Stimulated activated CD4-positive, alpha-beta T cell treated with anti-CD3 and anti-CD28 coated beads, Interleukin-15, amount 100 ng/mL, for 1 hour (primary cell): ENCODE measurements at regions not wholly inside any gene's neighbourhood (a gene's known extent, or its start where the extent isn't known, plus 50 kb on each side); places are given as distances from the start of the nearest gene placed in this dataset.

Source experiments
- DNase-seq, 2 donors: peaks; one replicate each; pipeline ENCODE4 v3.0.0-alpha.2; 2020; ENCODE audit warnings: low read depth in 1 of 2, low spot score in 1 of 2

DNA sequence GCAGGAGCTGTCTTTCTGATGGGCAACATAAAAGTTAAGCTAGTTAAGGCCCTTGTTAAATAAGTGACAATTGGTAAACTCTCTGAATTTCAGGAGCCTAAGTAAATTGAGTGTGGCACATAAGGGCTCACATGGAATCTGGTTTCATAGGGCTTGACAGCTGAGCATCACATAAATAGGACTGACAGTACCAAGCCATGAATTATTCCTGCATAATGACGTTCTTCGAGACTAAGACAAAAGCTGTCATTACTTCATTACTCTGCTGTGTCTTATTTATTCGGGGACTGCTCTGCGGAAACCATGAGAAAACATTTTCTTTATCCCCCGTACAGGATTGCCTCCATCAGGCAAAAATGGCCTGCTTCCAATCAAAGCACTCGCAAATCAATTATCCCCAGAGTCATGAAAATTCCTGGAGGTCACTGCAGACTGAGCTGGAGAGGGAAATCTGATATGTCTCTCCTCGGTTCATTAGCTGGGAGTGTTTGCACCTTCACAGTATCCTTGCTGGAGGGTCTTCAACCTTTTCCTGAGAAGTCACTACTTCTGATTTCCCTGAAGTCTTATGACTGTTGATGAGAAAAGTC is 311.4 kb downstream of the CDH26 start:
- DNase-seq = no peak

GRCh38 chr20:60270341-60270740 is 312.1 kb downstream of the CDH26 start:
- DNase-seq = no peak

- no peak for DNase-seq
These were observed 313.4 kb downstream of the CDH26 start for GRCh38 chr20:60271597-60271996.

DNA sequence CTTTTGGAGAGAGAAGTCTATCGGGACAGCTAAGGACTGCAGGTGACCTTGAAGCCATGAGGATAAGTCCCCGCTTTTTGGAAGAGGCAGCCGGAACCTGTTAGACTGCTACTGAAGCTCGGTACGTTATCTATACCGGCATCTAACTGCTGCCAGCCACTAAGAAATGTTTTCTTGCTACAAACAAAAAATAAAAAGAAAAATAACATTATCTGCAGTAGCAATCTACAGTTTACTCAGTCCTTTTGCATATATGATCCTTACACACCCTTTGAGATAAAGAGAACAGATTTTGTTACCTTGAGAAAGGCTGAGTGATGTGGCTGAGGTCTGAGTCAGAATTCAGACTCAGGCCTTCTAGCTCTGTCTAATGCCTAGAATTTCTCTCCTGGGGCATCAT is 314.6 kb downstream of the CDH26 start:
- no peak for DNase-seq

GRCh38 chr20:60274717-60275116 is 316.5 kb downstream of the CDH26 start:
- no peak for DNase-seq

DNA sequence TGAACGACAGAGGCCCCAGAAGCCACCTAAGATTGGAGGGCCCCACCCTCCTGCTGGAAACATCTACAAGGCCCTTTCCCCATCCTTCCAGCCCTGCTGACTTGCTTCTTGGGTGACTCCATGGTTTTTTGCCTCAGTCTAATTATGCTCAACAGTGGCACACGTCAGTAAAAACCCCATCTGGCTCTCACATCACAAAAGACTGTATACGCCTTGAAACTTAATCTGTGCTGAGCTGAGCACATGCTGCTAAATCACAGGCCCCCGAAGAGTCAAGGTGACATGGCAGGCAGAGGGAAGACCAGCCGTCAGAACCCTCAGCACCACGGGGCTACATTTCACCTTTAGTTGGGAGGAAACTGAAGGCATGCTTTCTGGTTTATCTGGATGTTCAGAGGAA is 323.1 kb downstream of the CDH26 start:
- no peak for DNase-seq

DNA sequence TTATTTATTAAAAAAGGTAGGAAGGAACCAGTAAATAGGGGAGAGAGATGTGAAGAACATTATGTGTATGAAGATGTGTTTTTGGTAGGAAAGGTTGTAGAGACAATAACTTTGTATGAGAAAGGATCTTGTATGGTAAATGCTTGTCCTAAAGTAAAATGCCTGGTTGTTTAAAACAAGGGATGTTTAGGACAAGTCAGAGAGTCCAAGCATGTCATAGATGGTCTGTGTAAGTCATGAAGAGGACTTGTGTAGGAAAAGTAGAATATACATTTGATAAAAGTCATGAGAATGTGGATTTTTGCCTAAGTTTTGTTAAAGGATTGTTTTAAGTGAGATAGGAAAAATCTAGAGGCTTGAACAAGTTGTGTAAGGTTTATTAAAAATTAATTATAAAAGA is 325.1 kb downstream of the CDH26 start:
- DNase-seq = no peak

DNA sequence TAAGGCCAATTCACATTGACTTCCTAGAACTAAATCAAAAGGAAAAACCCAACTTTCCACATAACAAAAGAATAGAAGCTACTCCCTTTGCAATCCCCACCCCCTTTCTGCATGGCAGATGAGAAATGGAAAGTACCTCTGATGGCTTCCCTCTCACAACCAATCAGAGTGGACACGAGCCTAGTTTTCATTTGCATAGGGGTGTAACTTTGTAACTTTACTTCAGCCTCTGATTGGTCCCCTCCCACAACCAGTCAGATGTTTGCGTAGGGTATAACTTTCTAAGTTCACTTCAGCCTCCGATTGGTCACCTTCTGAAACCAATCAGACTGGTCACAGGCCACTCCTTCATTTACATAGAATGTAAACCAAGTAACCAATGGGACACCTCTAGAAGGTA is 328.5 kb downstream of the CDH26 start:
- no peak for DNase-seq

DNA sequence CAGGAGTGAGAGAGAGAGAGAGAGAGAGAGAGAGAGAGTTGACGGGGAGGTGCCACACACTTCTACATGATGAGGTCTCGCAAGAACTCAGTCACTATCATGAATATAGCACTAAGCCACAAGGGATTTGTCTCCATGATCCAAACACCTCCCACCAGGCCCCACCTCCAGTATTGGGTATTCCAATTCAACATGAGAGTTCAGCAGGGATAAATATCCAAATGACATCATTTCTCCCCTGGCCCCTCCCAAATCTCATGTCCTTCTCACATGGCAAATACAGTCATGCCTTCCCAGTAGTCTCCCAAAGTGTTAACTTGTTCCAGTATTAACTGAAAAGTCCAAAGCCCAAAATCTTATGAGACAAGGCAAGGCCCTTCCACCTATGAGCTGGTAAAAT is 330.7 kb downstream of the CDH26 start:
- no peak for DNase-seq

GRCh38 chr20:60292001-60292520 is 333.8 kb downstream of the CDH26 start:
- no peak for DNase-seq

DNA sequence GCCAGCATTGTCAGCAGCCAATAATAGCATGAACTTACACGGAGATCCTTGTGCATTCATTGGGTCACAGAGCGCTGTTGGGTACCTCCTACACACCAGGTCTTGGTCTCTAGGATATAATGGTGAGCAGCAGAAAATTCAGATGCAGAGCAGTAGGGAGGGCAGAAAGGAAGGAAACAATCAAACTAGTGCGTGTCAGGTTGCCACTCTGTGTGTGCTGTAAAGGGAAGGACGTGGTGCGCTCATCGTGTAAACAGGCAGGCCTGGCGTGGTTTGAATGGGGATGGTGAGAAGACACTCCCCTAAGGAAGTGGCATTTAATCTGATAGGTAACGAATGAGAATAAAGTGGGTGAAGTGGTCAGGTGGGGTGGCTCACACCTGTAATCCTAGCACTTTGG is 336.4 kb downstream of the CDH26 start:
- no peak for DNase-seq

DNA sequence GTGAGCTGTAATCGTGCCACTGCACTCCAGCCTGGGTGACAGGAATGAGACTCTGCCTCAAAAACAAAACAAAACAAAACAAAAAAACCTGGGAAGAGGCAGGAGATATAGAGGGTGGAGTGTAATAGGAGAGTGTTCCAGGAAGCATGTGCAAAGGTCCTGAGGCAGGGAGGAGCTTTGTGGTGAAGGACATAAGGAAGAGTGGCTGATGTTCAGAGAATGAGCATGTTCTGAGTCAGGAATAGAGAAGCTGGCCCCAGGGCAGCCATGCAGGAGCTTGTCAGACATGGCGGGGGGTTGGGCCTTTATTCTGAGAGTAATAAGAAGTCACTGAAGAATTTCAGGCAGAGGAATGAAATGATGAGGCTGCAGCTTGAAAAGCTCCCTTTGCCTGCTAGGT is 337.0 kb downstream of the CDH26 start:
- no peak for DNase-seq

- no peak for DNase-seq
These were observed 339.4 kb downstream of the CDH26 start for GRCh38 chr20:60297649-60298048.

DNA sequence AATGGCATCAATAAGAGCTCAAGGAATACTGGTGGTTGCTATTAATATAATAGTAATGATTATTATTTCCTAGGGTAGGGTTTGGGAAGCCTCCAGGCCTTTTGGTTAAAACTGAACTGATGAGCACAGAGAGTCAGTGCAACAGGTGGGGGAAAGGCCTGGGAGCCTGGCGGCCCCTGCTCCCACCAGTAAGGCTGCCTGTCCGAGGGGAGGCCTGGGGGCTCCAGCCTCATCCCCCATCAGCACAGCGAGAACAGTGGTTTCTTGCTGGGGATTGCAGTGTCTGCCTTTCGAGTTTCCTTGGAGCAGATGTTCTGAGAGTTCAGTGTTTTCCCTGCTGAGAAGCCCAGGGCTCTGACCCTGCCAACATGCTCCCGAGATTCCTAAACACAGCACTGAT is 340.4 kb downstream of the CDH26 start:
- DNase-seq = no peak

GRCh38 chr20:60299951-60300350 is 341.7 kb downstream of the CDH26 start:
- no peak for DNase-seq

DNA sequence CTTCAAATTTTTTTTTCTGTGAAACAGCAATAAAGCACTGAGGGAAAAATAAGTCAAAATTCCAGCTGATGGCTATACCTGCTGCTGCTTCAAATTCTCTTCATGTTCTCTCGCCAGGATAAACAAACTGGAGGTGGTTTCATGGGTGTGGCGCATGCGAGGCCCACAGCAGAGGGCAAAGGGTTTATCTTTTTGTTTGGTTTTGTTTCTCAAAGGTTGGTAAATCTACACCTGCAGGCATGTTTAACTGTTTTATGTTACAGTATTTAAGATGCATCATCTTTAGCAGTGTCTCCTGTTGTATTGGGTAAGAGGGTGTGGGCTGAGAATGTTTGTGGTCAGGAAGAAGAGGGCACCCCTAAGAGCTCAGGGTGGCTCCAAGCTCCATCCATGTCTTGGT is 342.2 kb downstream of the CDH26 start:
- no peak for DNase-seq

DNA sequence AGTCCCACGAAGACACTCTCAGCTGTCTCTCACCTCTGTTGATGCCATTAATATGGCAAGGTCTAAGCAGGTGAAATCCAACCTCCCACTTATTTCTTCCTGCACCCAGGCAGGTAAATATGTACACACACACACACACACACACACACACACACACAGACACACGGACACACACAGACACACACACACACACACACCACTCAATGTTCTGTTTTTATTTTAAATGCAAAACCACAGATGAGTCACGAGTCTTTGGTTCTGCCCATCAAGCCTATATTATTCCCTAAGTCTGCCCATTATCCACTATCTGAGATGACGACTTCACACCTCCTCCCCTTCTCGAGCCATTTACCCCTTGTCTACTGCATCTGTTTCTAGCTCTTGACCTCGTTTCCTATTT is 344.7 kb downstream of the CDH26 start:
- no peak for DNase-seq

- DNase-seq = no peak
These were observed 345.9 kb downstream of the CDH26 start for GRCh38 chr20:60304026-60304590.

DNA sequence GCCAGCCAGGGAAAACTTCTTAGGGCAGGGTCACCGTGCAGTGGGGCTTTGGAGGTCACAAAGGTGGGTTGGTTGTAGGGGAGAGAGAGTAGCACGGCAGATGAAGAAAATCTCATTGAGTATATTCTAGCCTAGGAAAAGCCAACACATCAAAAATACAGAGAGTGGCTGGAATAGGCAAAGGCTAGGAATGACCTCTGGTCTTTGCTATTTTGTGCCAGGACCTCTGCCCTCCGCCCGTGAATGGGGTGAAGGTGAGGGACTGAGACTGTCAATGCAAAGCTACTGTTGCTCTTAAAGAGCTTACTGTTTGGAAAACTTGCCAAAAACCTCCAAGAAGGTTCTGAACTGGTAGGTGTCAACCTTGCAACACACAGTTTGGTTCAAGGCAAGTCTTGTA is 346.7 kb downstream of the CDH26 start:
- no peak for DNase-seq

GRCh38 chr20:60306105-60306504 is 347.9 kb downstream of the CDH26 start:
- no peak for DNase-seq

DNA sequence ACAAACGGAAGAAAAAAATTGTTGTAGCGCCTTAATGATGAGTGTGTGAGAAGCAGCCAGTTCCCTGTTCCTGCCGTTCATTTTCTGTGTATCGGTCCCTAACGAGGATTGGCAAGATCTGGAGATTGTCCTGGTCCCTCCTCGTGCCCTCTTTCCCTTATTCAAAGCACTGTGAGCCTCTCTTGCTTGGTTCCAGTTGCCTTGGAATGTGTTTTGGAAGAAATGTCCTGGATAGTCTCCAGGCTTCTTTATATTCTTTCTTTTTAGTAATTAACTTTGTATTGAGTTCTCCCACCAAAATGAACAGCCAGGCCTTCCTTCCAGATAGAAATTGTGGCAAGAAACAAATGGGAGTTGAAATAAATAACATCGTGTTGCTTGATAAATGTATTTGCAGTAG is 348.3 kb downstream of the CDH26 start:
- DNase-seq = no peak

DNA sequence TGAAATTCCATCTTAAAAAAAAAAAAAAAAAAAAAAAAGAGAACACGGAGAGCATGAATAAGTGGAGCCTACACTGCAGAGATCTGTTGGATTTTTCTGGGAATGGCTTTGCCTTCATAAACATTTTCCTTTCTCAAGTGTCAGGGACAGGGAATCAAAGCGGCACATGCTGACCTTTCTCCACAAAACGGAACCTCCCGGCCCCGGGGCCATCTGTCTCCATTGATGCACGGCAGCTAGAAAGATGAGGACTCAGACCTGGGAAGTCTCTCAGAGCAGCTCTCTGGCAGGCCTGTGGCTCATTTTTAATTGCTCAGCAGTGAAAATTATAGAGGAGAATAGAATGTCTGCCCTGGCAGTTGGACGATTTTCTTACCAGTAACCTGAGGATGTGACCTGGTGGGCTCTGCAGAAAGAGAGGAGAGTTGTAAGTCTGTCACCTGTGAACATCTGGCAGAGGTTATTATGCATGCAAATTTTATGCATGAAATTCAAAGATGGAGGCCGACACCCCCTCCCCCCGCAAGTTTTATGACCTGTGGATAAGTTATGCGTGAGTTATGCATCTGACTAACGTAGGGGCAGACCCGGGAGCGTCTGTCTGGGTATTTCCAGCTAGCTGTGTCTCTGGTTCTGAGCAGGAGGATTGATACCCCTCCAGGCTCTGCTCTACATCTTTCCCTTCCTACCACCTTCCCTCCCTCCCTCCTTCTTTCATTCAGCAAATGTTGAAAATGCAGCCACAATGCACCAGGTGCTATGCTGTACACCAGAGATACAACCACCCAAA is 352.5 kb downstream of the CDH26 start:
- DNase-seq = no peak

DNA sequence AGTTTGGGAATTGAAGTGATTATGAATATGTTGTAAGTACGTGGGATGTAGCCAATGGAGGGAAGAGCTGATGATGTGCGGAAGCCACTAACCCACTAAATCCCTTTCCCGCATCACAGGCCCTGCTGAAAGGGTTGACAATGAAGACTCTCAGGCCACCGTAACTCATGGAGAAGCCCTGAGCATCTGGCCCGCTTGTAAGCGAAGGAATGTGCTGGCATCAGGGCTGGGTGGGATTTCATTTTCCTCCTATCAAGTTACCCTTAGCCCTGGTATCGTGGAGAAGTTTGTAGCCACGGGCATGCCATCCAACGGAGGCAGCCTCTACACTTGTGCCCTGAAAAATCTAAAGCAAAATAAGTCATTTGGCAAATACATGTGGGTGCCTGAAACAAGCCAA is 355.0 kb downstream of the CDH26 start:
- DNase-seq = no peak
